HCT116 (cell line): ENCODE measurements at regions not wholly inside any gene's neighbourhood (a gene's known extent, or its start where the extent isn't known, plus 50 kb on each side); places are given as distances from the start of the nearest gene placed in this dataset.

ENCODE experiments used
- ATAC-seq: fragments of 200-7000 bp; cut with Tn5 transposase; 2 replicates; pipeline ENCODE4 v1.9.1; 2020; ENCODE audit warnings: mild to moderate bottlenecking, moderate library complexity
- BruUV-seq: library from RNA; stranded (reverse); fragments of 400-500 nt; replicated peaks from 2 replicates; lab custom pipeline; 2021; lab: Mats Ljungman, UMichigan
- CTCF ChIA-PET: fragments of 300-600 bp; sonication (Branson Sonifier 250); formaldehyde crosslinking; loops from one replicate; lab custom pipeline; 2021; ENCODE audit warnings: antibody characterized with exemption; lab: Charles Lee
- POLR2A ChIA-PET: fragments of 300-600, 350-600 bp; sonication (Branson Sonifier 250); formaldehyde crosslinking; loops from one replicate; lab custom pipeline; 2021; ENCODE audit warnings: antibody characterized with exemption; lab: Charles Lee
- RAD21 ChIA-PET, 2 experiments: fragments of 300-600 bp; sonication (Branson Sonifier 250); formaldehyde crosslinking; loops; one replicate each; lab custom pipeline; 2023; ENCODE audit warnings: low total read pairs in 2 of 2; ENCODE audit not compliant: uncharacterized antibody in 2 of 2, unreplicated experiment in 2 of 2, low non-redundant PET in 1 of 2; lab: Charles Lee
- DNase-seq: peaks from one replicate; pipeline ENCODE4 v3.0.0-alpha.2; 2010; ENCODE audit warnings: low read depth, low spot score
- H2AFZ ChIP-seq: fragments of 200-600 bp; shearing (Covaris generic), sonication (generic); 2 replicates; pipeline ENCODE4 v1.6.1; 2017; ENCODE audit warnings: low read depth, mixed run types, mixed read lengths, antibody characterized with exemption, low read length; ENCODE audit not compliant: poor library complexity, severe bottlenecking
- H3K27ac ChIP-seq: 2 replicates; pipeline ENCODE4 v1.5.1; 2012; ENCODE audit warnings: low read depth, low read length
- H3K27me3 ChIP-seq: fragments of 200-600 bp; sonication (generic); 2 replicates; pipeline ENCODE4 v1.6.1; 2016; ENCODE audit warnings: mixed run types, low read length, mixed read lengths; ENCODE audit not compliant: insufficient read depth
- H3K36me3 ChIP-seq, 2 experiments: fragments of 200-500 bp in 1 of 2; fragments of 200-600 bp in 1 of 2; sonication (Bioruptor generic) in 1 of 2; sonication (generic) in 1 of 2; 2 replicates each; pipeline versions ENCODE4 v1.5.1 to v1.6.1; 2014 to 2016; ENCODE audit warnings: low read length in 2 of 2, inconsistent platforms in 1 of 2, mixed read lengths in 1 of 2, mixed run types in 1 of 2; ENCODE audit not compliant: insufficient read depth in 2 of 2, control insufficient read depth in 1 of 2
- H3K4me1 ChIP-seq, 2 experiments: fragments of 200-600 bp in 1 of 2; sonication (generic) in 1 of 2; 2 replicates each; pipeline versions ENCODE4 v1.5.1 to v1.6.1; 2012 to 2017; ENCODE audit warnings: low read length in 2 of 2, inconsistent platforms in 1 of 2, mild to moderate bottlenecking in 1 of 2, mixed read lengths in 1 of 2, mixed run types in 1 of 2, moderate library complexity in 1 of 2; ENCODE audit not compliant: insufficient read depth in 2 of 2, control insufficient read depth in 1 of 2
- H3K4me2 ChIP-seq: fragments of 200-600 bp; sonication (generic); 2 replicates; pipeline ENCODE4 v1.6.1; 2017; ENCODE audit warnings: mixed run types, low read length, mixed read lengths
- H3K4me3 ChIP-seq, 2 experiments: fragments of 200-600 bp in 1 of 2; sonication (generic) in 1 of 2; replicated peaks in 1 of 2; 2 replicates each; pipeline ENCODE4 v1.5.1; 2011 to 2016; ENCODE audit warnings: low read length in 2 of 2, control low read depth in 1 of 2, low read depth in 1 of 2, mild to moderate bottlenecking in 1 of 2, mixed read lengths in 1 of 2, mixed run types in 1 of 2
- H3K79me2 ChIP-seq: fragments of 200-600 bp; sonication (generic); 2 replicates; pipeline ENCODE4 v1.6.1; 2017; ENCODE audit warnings: mild to moderate bottlenecking, mixed run types, low read length, moderate library complexity, mixed read lengths; ENCODE audit not compliant: insufficient read depth
- H3K9ac ChIP-seq: fragments of 200-600 bp; sonication (generic); 2 replicates; pipeline ENCODE4 v1.6.1; 2016; ENCODE audit warnings: low read length, mixed read lengths
- H3K9me2 ChIP-seq: fragments of 200-600 bp; sonication (generic), shearing (Covaris generic); 2 replicates; pipeline ENCODE4 v1.6.1; 2017; ENCODE audit warnings: mixed run types, mild to moderate bottlenecking, moderate library complexity; ENCODE audit not compliant: insufficient read depth
- H3K9me3 ChIP-seq, 2 experiments: fragments of 200-500 bp in 1 of 2; fragments of 200-600 bp in 1 of 2; sonication (Bioruptor generic) in 1 of 2; sonication (generic) in 1 of 2; 2 replicates each; pipeline ENCODE4 v1.6.1; 2014 to 2017; ENCODE audit warnings: low read length in 2 of 2, mixed read lengths in 2 of 2, inconsistent platforms in 1 of 2, low read depth in 1 of 2, mild to moderate bottlenecking in 1 of 2, mixed run types in 1 of 2, moderate library complexity in 1 of 2; ENCODE audit not compliant: control insufficient read depth in 1 of 2, insufficient read depth in 1 of 2
- H4K20me1 ChIP-seq: fragments of 200-600 bp; sonication (generic), shearing (Covaris generic); 2 replicates; pipeline ENCODE4 v1.6.1; 2017; ENCODE audit warnings: mixed run types, mild to moderate bottlenecking, moderate library complexity; ENCODE audit not compliant: insufficient read depth
- CBX3 ChIP-seq: IDR thresholded peaks from 2 replicates; pipeline ENCODE4 v1.6.1; 2012; ENCODE audit warnings: low read depth
- CEBPB ChIP-seq: IDR thresholded peaks from 2 replicates; pipeline ENCODE4 v1.6.1; 2012; ENCODE audit warnings: low read depth
- EGR1 ChIP-seq: IDR thresholded peaks from 2 replicates; pipeline ENCODE4 v1.6.1; 2012; ENCODE audit warnings: low read depth
- ELF1 ChIP-seq: IDR thresholded peaks from 2 replicates; pipeline ENCODE4 v1.6.1; 2012; ENCODE audit warnings: low read depth, borderline replicate concordance
- EZH2 ChIP-seq: fragments of 200-600 bp; sonication (generic); IDR thresholded peaks from 2 replicates; pipeline ENCODE4 v1.6.1; 2017; ENCODE audit warnings: antibody characterized with exemption, mixed run types
- JUND ChIP-seq: IDR thresholded peaks from 2 replicates; pipeline ENCODE4 v1.6.1; 2012
- POLR2A ChIP-seq: IDR thresholded peaks from 2 replicates; pipeline ENCODE4 v1.7.0; 2011; ENCODE audit warnings: borderline replicate concordance; ENCODE audit not compliant: insufficient read depth, insufficient read length; ENCODE audit errors: extremely low read depth
- RAD21 ChIP-seq: IDR thresholded peaks from 2 replicates; pipeline ENCODE4 v1.6.1; 2012; ENCODE audit warnings: low read depth, mild to moderate bottlenecking
- SP1 ChIP-seq: IDR thresholded peaks from 2 replicates; pipeline ENCODE4 v1.6.1; 2012; ENCODE audit warnings: low read depth
- SRF ChIP-seq: IDR thresholded peaks from 2 replicates; pipeline ENCODE4 v1.6.1; 2012; ENCODE audit warnings: low read depth
- TCF7L2 ChIP-seq: IDR thresholded peaks from 2 replicates; pipeline ENCODE4 v1.7.0; 2011; ENCODE audit warnings: borderline replicate concordance, inconsistent platforms; ENCODE audit not compliant: insufficient read depth, insufficient read length; ENCODE audit errors: extremely low read depth
- YY1 ChIP-seq: IDR thresholded peaks from 2 replicates; pipeline ENCODE4 v1.6.1; 2011; ENCODE audit warnings: low read length, low read depth, moderate library complexity, mild to moderate bottlenecking; ENCODE audit not compliant: insufficient replicate concordance; ENCODE audit errors: extremely low read depth
- ZFX ChIP-seq: fragments of 450-650 bp; IDR thresholded peaks from 2 replicates; pipeline ENCODE4 v1.6.1; 2017
- intact Hi-C: fragments of 100-400 bp; cut with micrococcal nuclease; formaldehyde crosslinking; loops from 2 replicates; pipeline ENCODE4 v1.10.0; 2022
- TF ChIP-seq, protein P1 (sequence below): IDR thresholded peaks from 2 replicates; pipeline ENCODE4 v1.6.1; 2012
- TF ChIP-seq, protein P2 (sequence below): IDR thresholded peaks from 2 replicates; pipeline ENCODE4 v1.6.1; 2012; ENCODE audit warnings: low read depth
- TF ChIP-seq, protein P3 (sequence below): IDR thresholded peaks from 2 replicates; pipeline ENCODE4 v1.6.1; 2011; ENCODE audit warnings: mild to moderate bottlenecking, low read length, moderate library complexity; ENCODE audit not compliant: insufficient replicate concordance; ENCODE audit errors: extremely low read depth

DNA sequence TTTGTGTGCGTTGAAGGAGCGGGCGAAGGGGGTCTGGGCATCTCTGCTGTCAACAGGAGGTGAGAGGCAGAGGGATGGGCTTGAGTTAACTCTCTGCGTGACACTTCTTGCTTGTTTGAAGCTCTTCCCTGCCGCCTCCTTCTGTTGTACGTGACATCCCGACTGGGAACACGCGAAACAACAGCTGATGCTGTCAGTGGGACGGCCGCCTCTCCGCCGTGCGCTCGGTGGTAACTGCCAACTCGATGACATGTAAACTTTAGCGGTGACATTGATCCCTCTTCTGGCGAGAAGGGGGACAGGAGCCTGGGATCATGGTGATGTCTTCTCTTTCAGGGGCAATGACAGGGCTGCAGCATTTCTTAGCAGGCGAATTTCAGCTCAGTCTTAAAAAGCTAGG lies 394.5 kb downstream of the TYW1 start:
- Histone ChIP-seq H3K9ac (no peak overlapping the region), H2AFZ (no peak overlapping the region), H3K4me3 (no peak overlapping the region)
- CTCF ChIA-PET, result no interaction called here
- TF ChIP-seq, protein P1, sequence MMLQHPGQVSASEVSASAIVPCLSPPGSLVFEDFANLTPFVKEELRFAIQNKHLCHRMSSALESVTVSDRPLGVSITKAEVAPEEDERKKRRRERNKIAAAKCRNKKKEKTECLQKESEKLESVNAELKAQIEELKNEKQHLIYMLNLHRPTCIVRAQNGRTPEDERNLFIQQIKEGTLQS, result no peak
- no peak for TF ChIP-seq JUND
- TF ChIP-seq EZH2, result no peak
- TF ChIP-seq, protein P2, sequence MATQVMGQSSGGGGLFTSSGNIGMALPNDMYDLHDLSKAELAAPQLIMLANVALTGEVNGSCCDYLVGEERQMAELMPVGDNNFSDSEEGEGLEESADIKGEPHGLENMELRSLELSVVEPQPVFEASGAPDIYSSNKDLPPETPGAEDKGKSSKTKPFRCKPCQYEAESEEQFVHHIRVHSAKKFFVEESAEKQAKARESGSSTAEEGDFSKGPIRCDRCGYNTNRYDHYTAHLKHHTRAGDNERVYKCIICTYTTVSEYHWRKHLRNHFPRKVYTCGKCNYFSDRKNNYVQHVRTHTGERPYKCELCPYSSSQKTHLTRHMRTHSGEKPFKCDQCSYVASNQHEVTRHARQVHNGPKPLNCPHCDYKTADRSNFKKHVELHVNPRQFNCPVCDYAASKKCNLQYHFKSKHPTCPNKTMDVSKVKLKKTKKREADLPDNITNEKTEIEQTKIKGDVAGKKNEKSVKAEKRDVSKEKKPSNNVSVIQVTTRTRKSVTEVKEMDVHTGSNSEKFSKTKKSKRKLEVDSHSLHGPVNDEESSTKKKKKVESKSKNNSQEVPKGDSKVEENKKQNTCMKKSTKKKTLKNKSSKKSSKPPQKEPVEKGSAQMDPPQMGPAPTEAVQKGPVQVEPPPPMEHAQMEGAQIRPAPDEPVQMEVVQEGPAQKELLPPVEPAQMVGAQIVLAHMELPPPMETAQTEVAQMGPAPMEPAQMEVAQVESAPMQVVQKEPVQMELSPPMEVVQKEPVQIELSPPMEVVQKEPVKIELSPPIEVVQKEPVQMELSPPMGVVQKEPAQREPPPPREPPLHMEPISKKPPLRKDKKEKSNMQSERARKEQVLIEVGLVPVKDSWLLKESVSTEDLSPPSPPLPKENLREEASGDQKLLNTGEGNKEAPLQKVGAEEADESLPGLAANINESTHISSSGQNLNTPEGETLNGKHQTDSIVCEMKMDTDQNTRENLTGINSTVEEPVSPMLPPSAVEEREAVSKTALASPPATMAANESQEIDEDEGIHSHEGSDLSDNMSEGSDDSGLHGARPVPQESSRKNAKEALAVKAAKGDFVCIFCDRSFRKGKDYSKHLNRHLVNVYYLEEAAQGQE, result no peak
- no peak for TF ChIP-seq SP1
- TF ChIP-seq CEBPB, result no peak
- no peak for TF ChIP-seq YY1
- TF ChIP-seq EGR1, result no peak
- TF ChIP-seq SRF, result no peak
- no peak for TF ChIP-seq RAD21
- no peak for TF ChIP-seq CBX3
- TF ChIP-seq, protein P3, sequence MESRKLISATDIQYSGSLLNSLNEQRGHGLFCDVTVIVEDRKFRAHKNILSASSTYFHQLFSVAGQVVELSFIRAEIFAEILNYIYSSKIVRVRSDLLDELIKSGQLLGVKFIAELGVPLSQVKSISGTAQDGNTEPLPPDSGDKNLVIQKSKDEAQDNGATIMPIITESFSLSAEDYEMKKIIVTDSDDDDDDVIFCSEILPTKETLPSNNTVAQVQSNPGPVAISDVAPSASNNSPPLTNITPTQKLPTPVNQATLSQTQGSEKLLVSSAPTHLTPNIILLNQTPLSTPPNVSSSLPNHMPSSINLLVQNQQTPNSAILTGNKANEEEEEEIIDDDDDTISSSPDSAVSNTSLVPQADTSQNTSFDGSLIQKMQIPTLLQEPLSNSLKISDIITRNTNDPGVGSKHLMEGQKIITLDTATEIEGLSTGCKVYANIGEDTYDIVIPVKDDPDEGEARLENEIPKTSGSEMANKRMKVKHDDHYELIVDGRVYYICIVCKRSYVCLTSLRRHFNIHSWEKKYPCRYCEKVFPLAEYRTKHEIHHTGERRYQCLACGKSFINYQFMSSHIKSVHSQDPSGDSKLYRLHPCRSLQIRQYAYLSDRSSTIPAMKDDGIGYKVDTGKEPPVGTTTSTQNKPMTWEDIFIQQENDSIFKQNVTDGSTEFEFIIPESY, result no peak
- TF ChIP-seq POLR2A, result no peak
- TF ChIP-seq ZFX, result no peak
- TF ChIP-seq ELF1, result no peak
- no peak for TF ChIP-seq TCF7L2
- TF ChIP-seq, all 23 proteins: peak for 0
- RAD21 ChIA-PET, result no interaction called here
- BruUV-seq, result no TSS peak
- no peak overlapping the region for H3K4me2 ChIP-seq
- no peak for DNase-seq
- H3K36me3 ChIP-seq, result no peaks in the 10 kb centered on the region
- H3K9me2 ChIP-seq, result no peaks in the 10 kb centered on the region
- intact Hi-C loops, result no loop called here
- H3K79me2 ChIP-seq, result no peaks in the 10 kb centered on the region
- no peaks in the 10 kb centered on the region for H4K20me1 ChIP-seq
- H3K27ac ChIP-seq, result no peak overlapping the region
- no peaks in the 10 kb centered on the region for H3K27me3 ChIP-seq
- POLR2A ChIA-PET, result no interaction called here
- ATAC-seq, result no peak
- H3K4me1 ChIP-seq, result no peaks in the 10 kb centered on the region
- H3K9me3 ChIP-seq, result no peaks in the 10 kb centered on the region
